Ishikawa (cell line): ENCODE measurements at regions not wholly inside any gene's neighbourhood (a gene's known extent, or its start where the extent isn't known, plus 50 kb on each side); places are given as distances from the start of the nearest gene placed in this dataset.

Experiments used
- CEBPB ChIP-seq: IDR thresholded peaks from 2 replicates; pipeline ENCODE4 v1.6.1; 2012
- CREB1 ChIP-seq: IDR thresholded peaks from 2 replicates; pipeline ENCODE4 v1.6.1; 2012; ENCODE audit warnings: low read depth
- EGR1 ChIP-seq: IDR thresholded peaks from 2 replicates; pipeline ENCODE4 v1.6.1; 2012
- EP300 ChIP-seq: IDR thresholded peaks from 2 replicates; pipeline ENCODE4 v1.6.1; 2012; ENCODE audit warnings: borderline replicate concordance
- FOXM1 ChIP-seq: IDR thresholded peaks from 2 replicates; pipeline ENCODE4 v1.6.1; 2012; ENCODE audit warnings: low read depth, borderline replicate concordance
- NFIC ChIP-seq: IDR thresholded peaks from 2 replicates; pipeline ENCODE4 v1.6.1; 2012
- RAD21 ChIP-seq: IDR thresholded peaks from 2 replicates; pipeline ENCODE4 v1.6.1; 2012; ENCODE audit warnings: low read depth
- TAF1 ChIP-seq: IDR thresholded peaks from 2 replicates; pipeline ENCODE4 v1.6.1; 2012; ENCODE audit warnings: low read depth, mild to moderate bottlenecking
- TCF12 ChIP-seq: IDR thresholded peaks from 2 replicates; pipeline ENCODE4 v1.6.1; 2012; ENCODE audit warnings: low read depth
- TEAD4 ChIP-seq: IDR thresholded peaks from 2 replicates; pipeline ENCODE4 v1.6.1; 2012
- YY1 ChIP-seq: IDR thresholded peaks from 2 replicates; pipeline ENCODE4 v1.6.1; 2012; ENCODE audit warnings: low read depth
- ZBTB7A ChIP-seq: IDR thresholded peaks from 2 replicates; pipeline ENCODE4 v1.6.1; 2012; ENCODE audit warnings: low read depth
- TF ChIP-seq, protein P1 (sequence below): IDR thresholded peaks from 2 replicates; pipeline ENCODE4 v1.6.1; 2012
- TF ChIP-seq, protein P2 (sequence below): IDR thresholded peaks from 2 replicates; pipeline ENCODE4 v1.6.1; 2012
- TF ChIP-seq, protein P3 (sequence below): IDR thresholded peaks from 2 replicates; pipeline ENCODE4 v1.6.1; 2012; ENCODE audit warnings: low read depth, mild to moderate bottlenecking

GRCh38 chr2:217260441-217261115 lies 400.7 kb upstream of the TNP1 start:
- TF ChIP-seq TEAD4 (no peak), ZBTB7A (no peak), FOXM1 (no peak), RAD21 (no peak), EGR1 (no peak), YY1 (no peak), NFIC (no peak)
- TF ChIP-seq, protein P1, sequence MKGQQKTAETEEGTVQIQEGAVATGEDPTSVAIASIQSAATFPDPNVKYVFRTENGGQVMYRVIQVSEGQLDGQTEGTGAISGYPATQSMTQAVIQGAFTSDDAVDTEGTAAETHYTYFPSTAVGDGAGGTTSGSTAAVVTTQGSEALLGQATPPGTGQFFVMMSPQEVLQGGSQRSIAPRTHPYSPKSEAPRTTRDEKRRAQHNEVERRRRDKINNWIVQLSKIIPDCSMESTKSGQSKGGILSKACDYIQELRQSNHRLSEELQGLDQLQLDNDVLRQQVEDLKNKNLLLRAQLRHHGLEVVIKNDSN, result no peak

DNA sequence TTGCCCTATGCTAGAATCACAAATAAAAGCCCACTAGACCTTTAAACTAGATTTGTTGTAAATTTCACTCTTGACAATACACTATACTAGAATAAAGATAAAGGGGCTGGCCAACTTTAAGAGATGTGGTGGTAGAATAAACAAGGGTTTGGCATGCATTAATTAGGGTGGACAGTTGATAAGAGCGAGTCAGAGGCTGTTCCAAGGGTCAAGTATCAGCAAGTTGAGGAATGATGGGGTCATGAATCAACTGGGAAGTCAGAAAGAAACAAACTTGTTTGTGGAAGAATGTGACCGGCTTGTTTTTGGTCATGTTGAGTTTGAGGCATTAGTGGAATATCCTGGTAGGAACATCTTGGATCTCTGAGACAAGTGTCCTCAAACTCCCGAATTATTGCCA lies 398.3 kb upstream of the TNP1 start:
- TF ChIP-seq, protein P1, result no peak
- no peak for TF ChIP-seq CREB1
- no peak for TF ChIP-seq EP300
- TF ChIP-seq TCF12, result no peak
- no peak for TF ChIP-seq ZBTB7A

DNA sequence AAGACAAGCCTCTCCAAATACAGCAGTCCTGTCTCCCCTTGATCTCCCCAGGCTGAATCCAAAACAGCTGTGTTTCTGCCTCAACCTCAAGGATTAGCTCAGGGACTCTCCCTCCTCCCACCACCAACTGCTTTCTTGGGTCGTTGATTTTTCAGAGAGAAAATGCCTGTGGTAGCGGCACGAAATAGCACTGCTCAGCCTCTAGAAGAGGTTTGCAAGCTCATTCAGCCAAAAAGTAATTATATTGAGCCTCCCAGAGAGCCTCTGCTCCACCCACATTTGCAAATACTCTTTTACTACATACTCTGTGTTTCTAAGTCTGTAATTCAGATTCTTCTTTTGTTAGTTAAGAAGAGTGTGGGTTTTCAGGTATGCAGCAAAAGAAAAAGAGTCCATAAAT lies 396.4 kb upstream of the TNP1 start:
- no peak for TF ChIP-seq CREB1
- TF ChIP-seq EGR1, result no peak
- no peak for TF ChIP-seq FOXM1
- no peak for TF ChIP-seq ZBTB7A
- TF ChIP-seq, protein P1, result no peak
- TF ChIP-seq, protein P2, sequence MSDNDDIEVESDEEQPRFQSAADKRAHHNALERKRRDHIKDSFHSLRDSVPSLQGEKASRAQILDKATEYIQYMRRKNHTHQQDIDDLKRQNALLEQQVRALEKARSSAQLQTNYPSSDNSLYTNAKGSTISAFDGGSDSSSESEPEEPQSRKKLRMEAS, result no peak
- TF ChIP-seq TEAD4, result no peak

DNA sequence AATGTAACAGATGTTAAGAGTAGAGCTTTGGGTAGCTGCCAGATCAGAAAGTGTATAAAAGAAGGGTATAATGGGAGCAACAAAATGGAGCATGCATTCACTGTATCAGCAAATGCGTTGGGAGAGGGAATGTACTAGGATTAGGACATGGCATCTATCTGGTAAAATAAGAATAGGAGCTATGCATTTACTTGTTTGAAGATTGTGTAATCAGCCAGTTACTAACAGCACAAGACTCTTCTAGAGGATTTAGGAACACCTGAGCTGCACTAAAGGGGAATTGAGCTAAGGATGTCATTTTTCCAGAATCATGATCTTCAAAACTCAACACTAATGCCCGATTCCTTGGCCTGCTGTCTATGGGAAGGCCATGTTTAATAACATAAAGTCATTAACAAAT lies 394.2 kb upstream of the TNP1 start:
- TF ChIP-seq TCF12, result no peak

DNA sequence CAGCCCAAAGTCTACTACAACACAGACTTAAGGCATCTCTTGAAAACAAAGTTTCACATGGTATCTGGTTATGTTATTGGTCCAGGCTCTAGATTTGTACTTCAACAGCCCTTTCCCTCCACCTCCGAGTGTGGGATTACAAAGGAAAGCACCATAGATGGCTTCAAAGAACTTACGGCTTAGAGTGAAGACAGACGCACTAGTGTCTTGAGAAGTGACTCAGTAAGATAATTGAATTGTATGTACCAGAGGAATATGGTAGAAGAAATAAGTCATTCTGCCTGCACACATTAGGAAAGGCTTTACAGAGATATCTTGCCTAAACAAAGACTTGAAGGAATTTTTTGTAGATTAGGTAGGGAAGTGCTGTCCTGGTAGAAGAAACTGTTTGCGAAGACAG lies 392.3 kb upstream of the TNP1 start:
- TF ChIP-seq EP300, result no peak
- TF ChIP-seq TEAD4, result no peak
- no peak for TF ChIP-seq CREB1
- no peak for TF ChIP-seq FOXM1
- TF ChIP-seq, protein P2, result no peak
- no peak for TF ChIP-seq RAD21
- no peak for TF ChIP-seq TCF12

DNA sequence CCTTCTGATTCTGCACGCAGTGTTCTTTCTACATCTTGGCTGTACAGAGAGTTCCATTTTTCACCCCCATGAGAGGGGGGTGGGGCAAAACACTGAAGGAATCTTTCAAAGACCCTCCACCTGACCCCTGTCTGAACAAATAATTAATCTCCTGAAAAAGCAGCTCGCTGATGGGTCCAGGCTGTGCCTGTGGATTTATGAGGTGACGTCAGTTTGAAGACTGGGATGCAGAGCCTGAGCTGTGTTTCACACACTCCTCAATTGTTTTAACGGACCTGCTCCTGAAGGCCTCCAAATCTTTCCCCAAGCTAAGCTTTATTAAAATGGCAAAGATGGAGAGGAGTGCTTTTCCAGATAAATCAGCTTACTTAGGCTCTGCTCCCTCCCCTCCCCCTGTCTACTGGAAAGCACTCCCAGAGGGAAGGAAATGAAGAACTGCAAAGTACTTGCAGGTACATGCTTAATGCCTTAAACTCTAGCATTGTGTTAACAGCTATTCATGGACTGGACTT lies 390.2 kb upstream of the TNP1 start:
- TF ChIP-seq CEBPB (no peak), NFIC (no peak), ZBTB7A (no peak), CREB1 (no peak), TAF1 (no peak), TEAD4 (no peak), EGR1 (no peak), YY1 (no peak), FOXM1 (no peak), EP300 (no peak), TCF12 (no peak)
- TF ChIP-seq, protein P3, sequence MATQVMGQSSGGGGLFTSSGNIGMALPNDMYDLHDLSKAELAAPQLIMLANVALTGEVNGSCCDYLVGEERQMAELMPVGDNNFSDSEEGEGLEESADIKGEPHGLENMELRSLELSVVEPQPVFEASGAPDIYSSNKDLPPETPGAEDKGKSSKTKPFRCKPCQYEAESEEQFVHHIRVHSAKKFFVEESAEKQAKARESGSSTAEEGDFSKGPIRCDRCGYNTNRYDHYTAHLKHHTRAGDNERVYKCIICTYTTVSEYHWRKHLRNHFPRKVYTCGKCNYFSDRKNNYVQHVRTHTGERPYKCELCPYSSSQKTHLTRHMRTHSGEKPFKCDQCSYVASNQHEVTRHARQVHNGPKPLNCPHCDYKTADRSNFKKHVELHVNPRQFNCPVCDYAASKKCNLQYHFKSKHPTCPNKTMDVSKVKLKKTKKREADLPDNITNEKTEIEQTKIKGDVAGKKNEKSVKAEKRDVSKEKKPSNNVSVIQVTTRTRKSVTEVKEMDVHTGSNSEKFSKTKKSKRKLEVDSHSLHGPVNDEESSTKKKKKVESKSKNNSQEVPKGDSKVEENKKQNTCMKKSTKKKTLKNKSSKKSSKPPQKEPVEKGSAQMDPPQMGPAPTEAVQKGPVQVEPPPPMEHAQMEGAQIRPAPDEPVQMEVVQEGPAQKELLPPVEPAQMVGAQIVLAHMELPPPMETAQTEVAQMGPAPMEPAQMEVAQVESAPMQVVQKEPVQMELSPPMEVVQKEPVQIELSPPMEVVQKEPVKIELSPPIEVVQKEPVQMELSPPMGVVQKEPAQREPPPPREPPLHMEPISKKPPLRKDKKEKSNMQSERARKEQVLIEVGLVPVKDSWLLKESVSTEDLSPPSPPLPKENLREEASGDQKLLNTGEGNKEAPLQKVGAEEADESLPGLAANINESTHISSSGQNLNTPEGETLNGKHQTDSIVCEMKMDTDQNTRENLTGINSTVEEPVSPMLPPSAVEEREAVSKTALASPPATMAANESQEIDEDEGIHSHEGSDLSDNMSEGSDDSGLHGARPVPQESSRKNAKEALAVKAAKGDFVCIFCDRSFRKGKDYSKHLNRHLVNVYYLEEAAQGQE, result no peak
- TF ChIP-seq, protein P1, result no peak
- TF ChIP-seq, protein P2, result no peak
